Lower lobe of right lung (tissue), 2 donors: ENCODE measurements at regions not wholly inside any gene's neighbourhood (a gene's known extent, or its start where the extent isn't known, plus 50 kb on each side); places are given as distances from the start of the nearest gene placed in this dataset. TPM values are rescaled to one million over a fixed set of nuclear protein-coding genes. Genes with fewer than 3 reads are reported as not detected.

Experiments used
- ATAC-seq, 2 donors: fragments of 200-7000 bp; cut with Tn5 transposase; one replicate each; pipeline ENCODE4 v1.9.1; 2020 to 2022; ENCODE audit warnings: mild to moderate bottlenecking in 2 of 2, moderate library complexity in 2 of 2
- DNase-seq: peaks from one replicate; pipeline ENCODE4 v3.0.0-alpha.2; 2020
- H3K27ac ChIP-seq: fragments of 200-600 bp; one replicate; pipeline ENCODE4 v1.8.0; 2022
- H3K27me3 ChIP-seq: fragments of 200-600 bp; one replicate; pipeline ENCODE4 v1.8.0; 2022; ENCODE audit warnings: low read depth
- H3K36me3 ChIP-seq: fragments of 200-600 bp; one replicate; pipeline ENCODE4 v1.8.0; 2022; ENCODE audit warnings: mild to moderate bottlenecking
- H3K4me1 ChIP-seq: fragments of 200-600 bp; one replicate; pipeline ENCODE4 v1.8.0; 2022
- H3K4me3 ChIP-seq: fragments of 200-600 bp; one replicate; pipeline ENCODE4 v1.8.0; 2022; ENCODE audit warnings: mild to moderate bottlenecking
- H3K9me3 ChIP-seq: fragments of 200-600 bp; one replicate; pipeline ENCODE4 v1.8.0; 2022
- CTCF ChIP-seq: fragments of 200-600 bp; IDR thresholded peaks from one replicate; pipeline ENCODE4 v1.8.0; 2022; ENCODE audit warnings: antibody characterized with exemption, mild to moderate bottlenecking
- intact Hi-C: fragments of 100-400 bp; cut with DNase I; formaldehyde crosslinking; loops from one replicate; pipeline ENCODE4 v1.11.0; 2022
- microRNA-seq: library from miRNA; unstranded; fragments of <30 nt; microRNA quantifications from one replicate; pipeline ENCODE4 v1.2.0, GENCODE V29; 2020; ENCODE audit warnings: borderline number of aligned reads
- donor health status: DM: no; HTN: yes; CAD: no; lungs with severe emphysema.

- intact Hi-C loops, result no loop called here
- H3K27me3 ChIP-seq, result no peaks in the 10 kb centered on the region
Observed at GRCh38 chr5:96015709-96016108, 54.1 kb upstream of the ELL2 start.

GRCh38 chr5:96014395-96014794 lies 52.7 kb upstream of the ELL2 start:
- TF ChIP-seq CTCF, result no peak
- DNase-seq (no peak), ATAC-seq (no peak)
- no peaks in the 10 kb centered on the region for H3K36me3 ChIP-seq
- H3K27ac ChIP-seq, result no peak overlapping the region
- H3K27me3 ChIP-seq, result no peaks in the 10 kb centered on the region
- H3K4me3 ChIP-seq, result no peak overlapping the region
- no peaks in the 10 kb centered on the region for H3K4me1 ChIP-seq
- intact Hi-C loops, result no loop called here
- no peaks in the 10 kb centered on the region for H3K9me3 ChIP-seq

More at GRCh38 chr5:96015709-96016108, 54.1 kb upstream of the ELL2 start:
- H3K36me3 ChIP-seq, result no peaks in the 10 kb centered on the region
- H3K4me1 ChIP-seq, result no peaks in the 10 kb centered on the region
- no peak overlapping the region for H3K4me3 ChIP-seq
- ATAC-seq, result no peak
- TF ChIP-seq CTCF, result no peak
- H3K9me3 ChIP-seq, result no peaks in the 10 kb centered on the region
- H3K27ac ChIP-seq, result no peak overlapping the region
- no peak for DNase-seq

GRCh38 chr5:96013254-96013653 lies 51.6 kb upstream of the ELL2 start:
- Histone ChIP-seq H3K27me3 (no peaks in the 10 kb centered on the region), H3K9me3 (no peaks in the 10 kb centered on the region), H3K36me3 (no peaks in the 10 kb centered on the region), H3K27ac (no peak overlapping the region), H3K4me1 (no peaks in the 10 kb centered on the region), H3K4me3 (no peak overlapping the region)
- ATAC-seq, result no peak
- intact Hi-C loops, result no loop called here
- no peak for TF ChIP-seq CTCF
- no peak for DNase-seq

GRCh38 chr5:96012399-96012798 lies 50.7 kb upstream of the ELL2 start:
- H3K4me1 ChIP-seq, result no peaks in the 10 kb centered on the region
- no peak overlapping the region for H3K27ac ChIP-seq
- intact Hi-C loops, result no loop called here
- H3K36me3 ChIP-seq, result no peaks in the 10 kb centered on the region
- TF ChIP-seq CTCF, result no peak
- H3K9me3 ChIP-seq, result no peaks in the 10 kb centered on the region
- no peaks in the 10 kb centered on the region for H3K27me3 ChIP-seq
- ATAC-seq (no peak), DNase-seq (no peak)
- no peak overlapping the region for H3K4me3 ChIP-seq

Small RNAs in the stretch of these regions (microRNA-seq; reads per million reads assigned to microRNA genes)
- not detected for gene MIR583
